Nephron (organoid): ENCODE measurements at regions not wholly inside any gene's neighbourhood (a gene's known extent, or its start where the extent isn't known, plus 50 kb on each side); places are given as distances from the start of the nearest gene placed in this dataset.

Experiments
- H3K27ac Mint-ChIP-seq, 3 experiments: 2 replicates each; pipeline ENCODE4 v1.8.0; 2020; ENCODE audit warnings: mixed read lengths in 3 of 3, mild to moderate bottlenecking in 2 of 3, moderate library complexity in 1 of 3
- H3K27me3 Mint-ChIP-seq: 2 replicates; pipeline ENCODE4 v1.8.0; 2021; ENCODE audit warnings: low read depth, mild to moderate bottlenecking, moderate library complexity, mixed read lengths
- H3K36me3 Mint-ChIP-seq: 2 replicates; pipeline ENCODE4 v1.8.0; 2020; ENCODE audit warnings: low read depth, mixed read lengths
- H3K4me1 Mint-ChIP-seq: 2 replicates; pipeline ENCODE4 v1.8.0; 2020; ENCODE audit warnings: mixed read lengths
- H3K4me3 Mint-ChIP-seq, 3 experiments: 2 replicates each; pipeline ENCODE4 v1.8.0; 2020; ENCODE audit warnings: mild to moderate bottlenecking in 3 of 3, mixed read lengths in 3 of 3, moderate library complexity in 2 of 3
- H3K9me3 Mint-ChIP-seq: 2 replicates; pipeline ENCODE4 v1.8.0; 2020; ENCODE audit warnings: mixed read lengths
- TF ChIP-seq, protein P1 (sequence below), 3 experiments: fragments of 200-600 bp; sonication (generic); IDR thresholded peaks; one replicate each; pipeline ENCODE4 v1.5.0; 2021; ENCODE audit warnings: antibody characterized with exemption in 3 of 3; ENCODE audit not compliant: unreplicated experiment in 3 of 3

DNA sequence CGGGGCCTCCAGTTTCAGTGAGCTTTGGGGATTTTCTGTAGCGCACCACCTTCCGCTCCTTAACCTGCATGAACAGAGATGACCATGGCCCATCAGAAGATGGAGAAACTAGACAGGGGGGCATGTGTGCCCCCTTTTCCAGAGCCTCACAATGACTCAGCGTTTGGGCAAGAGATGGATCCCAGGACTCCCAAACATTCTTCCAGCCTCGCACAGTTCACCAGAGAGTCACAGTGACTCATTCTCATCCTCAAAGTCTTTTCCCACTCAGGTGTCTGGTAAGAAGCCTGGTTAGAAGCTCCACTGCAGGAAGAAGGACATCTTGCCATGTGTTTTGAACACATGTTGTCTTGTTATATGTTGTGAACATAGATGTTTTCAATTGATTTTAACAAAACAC lies 76.2 kb upstream of the FRMD1 start:
- Mint-ChIP-seq H3K4me3 (no peak overlapping the region), H3K36me3 (no peaks in the 10 kb centered on the region), H3K27ac (peak overlapping the region in 2 of 3 experiments; percentile 51 to 78), H3K9me3 (no peaks in the 10 kb centered on the region), H3K27me3 (peaks cover 29% of the 10 kb centered on the region), H3K4me1 (peaks cover 80% of the 10 kb centered on the region)
- TF ChIP-seq, protein P1, sequence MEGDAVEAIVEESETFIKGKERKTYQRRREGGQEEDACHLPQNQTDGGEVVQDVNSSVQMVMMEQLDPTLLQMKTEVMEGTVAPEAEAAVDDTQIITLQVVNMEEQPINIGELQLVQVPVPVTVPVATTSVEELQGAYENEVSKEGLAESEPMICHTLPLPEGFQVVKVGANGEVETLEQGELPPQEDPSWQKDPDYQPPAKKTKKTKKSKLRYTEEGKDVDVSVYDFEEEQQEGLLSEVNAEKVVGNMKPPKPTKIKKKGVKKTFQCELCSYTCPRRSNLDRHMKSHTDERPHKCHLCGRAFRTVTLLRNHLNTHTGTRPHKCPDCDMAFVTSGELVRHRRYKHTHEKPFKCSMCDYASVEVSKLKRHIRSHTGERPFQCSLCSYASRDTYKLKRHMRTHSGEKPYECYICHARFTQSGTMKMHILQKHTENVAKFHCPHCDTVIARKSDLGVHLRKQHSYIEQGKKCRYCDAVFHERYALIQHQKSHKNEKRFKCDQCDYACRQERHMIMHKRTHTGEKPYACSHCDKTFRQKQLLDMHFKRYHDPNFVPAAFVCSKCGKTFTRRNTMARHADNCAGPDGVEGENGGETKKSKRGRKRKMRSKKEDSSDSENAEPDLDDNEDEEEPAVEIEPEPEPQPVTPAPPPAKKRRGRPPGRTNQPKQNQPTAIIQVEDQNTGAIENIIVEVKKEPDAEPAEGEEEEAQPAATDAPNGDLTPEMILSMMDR (IDR thresholded peaks at IDR 0.05; ENCODE audit: unreplicated experiment in 3 of 3) = no peak

DNA sequence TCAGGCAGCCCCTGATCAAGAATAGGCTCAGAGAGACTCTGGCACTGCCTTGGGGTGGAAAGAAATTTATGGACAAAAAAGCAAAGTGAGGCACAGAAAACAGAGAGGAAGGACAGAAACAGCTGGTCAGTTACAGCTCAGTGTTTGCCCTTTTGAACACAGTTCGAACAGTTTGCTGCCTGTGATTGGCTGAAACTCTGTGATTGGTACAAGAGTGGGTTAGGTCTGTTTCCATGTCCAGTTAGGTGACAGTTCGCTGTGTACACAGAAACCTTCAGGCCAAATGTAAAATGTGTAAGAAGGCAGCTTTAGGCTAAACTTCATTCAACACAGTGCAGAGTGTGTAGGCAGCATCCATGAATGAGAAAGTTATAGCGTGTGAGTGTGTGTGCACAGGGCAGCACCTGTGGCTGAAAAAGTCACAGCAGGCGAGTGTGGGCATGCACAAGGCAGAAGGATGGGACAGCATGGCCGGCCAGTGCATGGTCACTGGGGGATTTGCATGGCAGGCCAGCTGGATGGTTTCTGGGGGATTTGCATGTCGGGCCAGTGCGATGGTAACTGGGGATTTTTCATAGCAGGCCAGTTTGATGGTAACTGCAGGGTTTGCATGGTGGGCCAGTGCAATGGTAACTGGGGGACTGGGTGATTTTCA lies 75.4 kb upstream of the FRMD1 start:
- no peaks in the 10 kb centered on the region for H3K9me3 Mint-ChIP-seq
- H3K27me3 Mint-ChIP-seq = peaks cover 23% of the 10 kb centered on the region
- H3K36me3 Mint-ChIP-seq = no peaks in the 10 kb centered on the region
- TF ChIP-seq, protein P1 (IDR thresholded peaks at IDR 0.05; ENCODE audit: unreplicated experiment in 3 of 3) = no peak
- peaks cover 74% of the 10 kb centered on the region for H3K4me1 Mint-ChIP-seq
- H3K27ac Mint-ChIP-seq = peak overlapping the region; percentile 12 to 78 (median 64)
- H3K4me3 Mint-ChIP-seq = no peak overlapping the region

DNA sequence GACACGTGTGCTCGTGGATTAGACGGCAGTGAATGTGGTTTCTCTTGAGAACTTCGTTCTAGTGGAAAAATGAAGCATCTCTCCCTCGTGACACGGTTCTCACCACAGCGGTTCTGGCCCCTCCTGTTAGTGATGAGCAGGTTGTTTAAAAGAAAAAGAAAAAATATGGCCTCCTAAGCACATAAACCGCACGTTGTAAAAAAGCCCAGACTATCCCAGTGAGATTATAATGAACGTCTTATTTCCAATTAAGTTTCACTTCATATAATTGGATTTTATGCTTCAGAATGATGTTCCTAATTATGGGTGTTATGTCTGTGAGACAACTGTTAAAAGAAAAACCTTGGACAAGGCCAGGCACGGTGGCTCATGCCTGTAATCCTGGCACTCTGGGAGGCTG lies 74.5 kb upstream of the FRMD1 start:
- H3K9me3 Mint-ChIP-seq = no peaks in the 10 kb centered on the region
- peaks cover 23% of the 10 kb centered on the region for H3K27me3 Mint-ChIP-seq
- no peak overlapping the region for H3K4me3 Mint-ChIP-seq
- peaks cover 72% of the 10 kb centered on the region for H3K4me1 Mint-ChIP-seq
- H3K27ac Mint-ChIP-seq = peak overlapping the region in 2 of 3 experiments; percentile 42 to 84
- H3K36me3 Mint-ChIP-seq = no peaks in the 10 kb centered on the region
- TF ChIP-seq, protein P1 (IDR thresholded peaks at IDR 0.05; ENCODE audit: unreplicated experiment in 3 of 3) = no peak

DNA sequence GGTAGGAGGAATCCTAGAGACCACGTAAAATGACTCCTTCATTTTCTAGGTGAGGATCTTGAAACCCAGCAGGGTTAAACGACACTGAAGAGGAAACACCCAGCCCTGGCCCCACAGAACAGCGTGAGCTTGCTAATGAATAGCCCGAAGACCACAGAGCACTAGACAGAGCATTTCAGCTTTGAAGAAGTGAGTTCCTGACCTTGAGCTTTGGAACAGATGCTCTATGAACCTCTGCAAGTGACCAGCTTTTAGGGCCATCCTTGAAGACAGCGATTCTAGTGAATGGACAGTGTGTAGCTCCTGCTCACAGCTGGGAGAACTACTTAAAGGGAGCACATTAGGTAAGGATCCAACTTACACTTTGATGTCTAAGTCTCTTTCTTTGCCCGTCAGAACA lies 74.0 kb upstream of the FRMD1 start:
- Mint-ChIP-seq H3K27ac (peak overlapping the region in 2 of 3 experiments; percentile 32 to 84), H3K4me3 (no peak overlapping the region), H3K36me3 (no peaks in the 10 kb centered on the region), H3K27me3 (peaks cover 23% of the 10 kb centered on the region), H3K9me3 (no peaks in the 10 kb centered on the region), H3K4me1 (peaks cover 68% of the 10 kb centered on the region)
- TF ChIP-seq, protein P1 (IDR thresholded peaks at IDR 0.05; ENCODE audit: unreplicated experiment in 3 of 3) = no peak

DNA sequence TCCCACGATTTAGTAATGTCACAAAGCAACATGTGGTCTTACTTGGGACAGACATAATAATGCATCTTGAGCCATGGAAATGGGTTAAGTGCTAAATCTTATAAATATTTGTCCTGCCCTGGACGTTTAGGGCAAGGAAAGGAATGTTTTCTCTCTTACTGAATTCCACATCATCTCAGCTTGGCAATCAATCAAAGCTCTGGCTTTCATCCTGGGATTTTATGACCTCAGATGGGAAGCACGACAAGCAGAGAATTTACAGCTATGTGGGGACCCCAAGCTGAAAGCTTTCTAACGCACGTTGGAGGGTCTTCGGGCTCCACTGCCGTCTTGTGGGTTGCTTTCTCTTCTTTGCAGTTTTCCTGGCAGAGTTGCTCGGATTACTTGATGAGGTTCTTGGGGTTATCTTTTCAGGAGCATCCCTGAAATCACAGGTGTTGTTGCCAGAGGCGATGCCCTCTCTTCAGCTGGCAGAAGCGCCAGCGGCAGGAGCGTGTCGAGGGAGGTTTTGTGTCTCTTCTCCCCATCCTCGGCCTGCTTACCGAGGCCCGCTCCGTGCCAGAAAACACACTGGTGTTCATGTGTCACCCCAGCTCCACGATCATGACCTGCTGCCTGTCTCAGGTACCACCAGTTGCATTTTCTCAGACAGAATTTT lies 73.4 kb upstream of the FRMD1 start:
- Mint-ChIP-seq H3K4me1 (peaks cover 68% of the 10 kb centered on the region), H3K27me3 (peaks cover 22% of the 10 kb centered on the region), H3K36me3 (no peaks in the 10 kb centered on the region), H3K27ac (peak overlapping the region in 2 of 3 experiments; percentile 32 to 84), H3K4me3 (no peak overlapping the region), H3K9me3 (no peaks in the 10 kb centered on the region)
- TF ChIP-seq, protein P1 (IDR thresholded peaks at IDR 0.05; ENCODE audit: unreplicated experiment in 3 of 3) = no peak
